GM12878 (cell line): ENCODE measurements at regions not wholly inside any gene's neighbourhood (a gene's known extent, or its start where the extent isn't known, plus 50 kb on each side); places are given as distances from the start of the nearest gene placed in this dataset.

ENCODE experiments used
- ATAC-seq: fragments of 200-7000 bp; cut with Tn5 transposase; 3 replicates; pipeline ENCODE4 v1.9.1; 2020; ENCODE audit warnings: mild to moderate bottlenecking, moderate library complexity
- BruUV-seq: library from RNA; stranded (reverse); fragments of 400-500 nt; replicated peaks from 2 replicates; lab custom pipeline; 2021; lab: Mats Ljungman, UMichigan
- CTCF ChIA-PET: fragments of 300-600 bp; sonication (Branson Sonifier 250); formaldehyde crosslinking; extraction: SDS; loops from one replicate; lab custom pipeline; 2021; ENCODE audit warnings: inconsistent platforms; lab: Yijun Ruan, JAX
- POLR2A ChIA-PET: fragments of 350-600 bp; formaldehyde crosslinking; extraction: SDS; loops from one replicate; lab custom pipeline; 2021; ENCODE audit warnings: inconsistent platforms; lab: Charles Lee
- RAD21 ChIA-PET: fragments of 300-600 bp; sonication (Branson Sonifier 250); formaldehyde crosslinking; loops from one replicate; lab custom pipeline; 2023; ENCODE audit warnings: antibody characterized with exemption; ENCODE audit not compliant: unreplicated experiment; lab: Charles Lee
- SMC1A ChIA-PET: fragments of 300-600 bp; sonication (Branson Sonifier 250); formaldehyde crosslinking; loops from one replicate; lab custom pipeline; 2023; ENCODE audit not compliant: unreplicated experiment, uncharacterized antibody; lab: Charles Lee
- DNase-seq: peaks from one replicate; pipeline ENCODE4 v3.0.0-alpha.2; 2011; ENCODE audit warnings: low read depth, low spot score
- FAIRE-seq: peaks from 3 replicates; lab custom pipeline; 2011; peaks lifted over from hg19 to GRCh38; lab: Jason Lieb, UNC
- H2AFZ ChIP-seq: 2 replicates; pipeline ENCODE4 v1.6.0; 2011; ENCODE audit warnings: low read depth, low read length, control low read depth; ENCODE audit not compliant: control insufficient read depth
- H3K27ac ChIP-seq: 2 replicates; pipeline ENCODE4 v1.5.1; 2011; ENCODE audit warnings: control low read depth; ENCODE audit not compliant: control insufficient read depth, insufficient read depth
- H3K27me3 ChIP-seq, 2 experiments: replicated peaks in 1 of 2; 2 replicates each; pipeline versions ENCODE4 v1.6.0 to v1.6.1; 2011; ENCODE audit warnings: low read length in 1 of 2; ENCODE audit not compliant: control insufficient read depth in 2 of 2, insufficient read depth in 2 of 2
- H3K36me3 ChIP-seq, 2 experiments: 2 replicates each; pipeline ENCODE4 v1.5.1; 2011; ENCODE audit warnings: low read length in 1 of 2; ENCODE audit not compliant: control insufficient read depth in 2 of 2, insufficient read depth in 2 of 2
- H3K4me1 ChIP-seq: 2 replicates; pipeline ENCODE4 v1.6.1; 2011; ENCODE audit warnings: mild to moderate bottlenecking, low read length, moderate library complexity, mixed read lengths; ENCODE audit not compliant: control insufficient read depth, insufficient read depth
- H3K4me2 ChIP-seq: 2 replicates; pipeline ENCODE4 v1.6.0; 2011; ENCODE audit warnings: control low read depth; ENCODE audit not compliant: control insufficient read depth, insufficient read depth
- H3K4me3 ChIP-seq: fragments of 200-600 bp; sonication (generic); 2 replicates; pipeline ENCODE4 v1.5.1; 2016
- H3K79me2 ChIP-seq: 2 replicates; pipeline ENCODE4 v1.6.0; 2011; ENCODE audit warnings: low read length; ENCODE audit not compliant: control insufficient read depth, insufficient read depth
- H3K9ac ChIP-seq: 2 replicates; pipeline ENCODE4 v1.8.0; 2011; ENCODE audit warnings: low read length, control low read depth, mixed read lengths; ENCODE audit not compliant: control insufficient read depth, insufficient read depth
- H3K9me3 ChIP-seq: replicated peaks from 3 replicates; pipeline ENCODE4 v1.5.1; 2011; ENCODE audit warnings: mild to moderate bottlenecking, low read length; ENCODE audit not compliant: control insufficient read depth, insufficient read depth
- H4K20me1 ChIP-seq: 2 replicates; pipeline ENCODE4 v1.6.0; 2011; ENCODE audit not compliant: control insufficient read depth, insufficient read depth
- BACH1 ChIP-seq: fragments of 450-650 bp; IDR thresholded peaks from 2 replicates; pipeline ENCODE4 v1.6.1; 2017; ENCODE audit warnings: mild to moderate bottlenecking, borderline replicate concordance
- BCLAF1 ChIP-seq: fragments of 450-650 bp; IDR thresholded peaks from 2 replicates; pipeline ENCODE4 v1.6.1; 2017; ENCODE audit warnings: antibody characterized with exemption, mild to moderate bottlenecking, moderate library complexity
- BMI1 ChIP-seq: fragments of 450-650 bp; IDR thresholded peaks from 2 replicates; pipeline ENCODE4 v1.6.1; 2016; ENCODE audit warnings: mild to moderate bottlenecking, moderate library complexity, borderline replicate concordance
- CBX3 ChIP-seq: fragments of 200-600 bp; sonication (generic); IDR thresholded peaks from 2 replicates; pipeline ENCODE4 v1.6.1; 2016; ENCODE audit warnings: low read depth, borderline replicate concordance
- EED ChIP-seq: sonication (generic); IDR thresholded peaks from 2 replicates; pipeline ENCODE4 v1.6.1; 2016; ENCODE audit warnings: antibody characterized with exemption, low read depth
- HCFC1 ChIP-seq: fragments of 150-350 bp; IDR thresholded peaks from 2 replicates; pipeline ENCODE4 v1.6.1; 2014; ENCODE audit warnings: low read length
- MTA3 ChIP-seq: IDR thresholded peaks from 2 replicates; pipeline ENCODE4 v1.6.1; 2012; ENCODE audit warnings: low read length, inconsistent platforms, borderline replicate concordance
- NR2C2 ChIP-seq: IDR thresholded peaks from 2 replicates; pipeline ENCODE4 v1.6.1; 2011; ENCODE audit warnings: borderline replicate concordance, low read depth; ENCODE audit not compliant: control insufficient read depth, insufficient read length
- PBX3 ChIP-seq: IDR thresholded peaks from 2 replicates; pipeline ENCODE4 v1.6.1; 2011; ENCODE audit warnings: mild to moderate bottlenecking, low read depth, low read length, moderate library complexity; ENCODE audit not compliant: insufficient replicate concordance
- SIX5 ChIP-seq: IDR thresholded peaks from 2 replicates; pipeline ENCODE4 v1.6.1; 2011; ENCODE audit warnings: mild to moderate bottlenecking, low read depth, low read length, moderate library complexity; ENCODE audit not compliant: severe bottlenecking
- SP1 ChIP-seq: IDR thresholded peaks from one replicate; pipeline ENCODE4 v1.6.1; 2011; ENCODE audit warnings: low read depth, low read length
- STAT3 ChIP-seq: IDR thresholded peaks from 2 replicates; pipeline ENCODE4 v1.6.1; 2011; ENCODE audit warnings: low read depth, low read length, improper control_type of control experiment
- YBX1 ChIP-seq: fragments of 450-650 bp; IDR thresholded peaks from 2 replicates; pipeline ENCODE4 v1.6.1; 2016; ENCODE audit warnings: antibody characterized with exemption
- WGBS: methylation state at CpG from one replicate; pipeline ENCODE4 v1.1.6; 2016; ENCODE audit warnings: low lambda C conversion rate; ENCODE audit not compliant: insufficient replicate concordance, insufficient coverage; ENCODE audit errors: missing lambda C conversion rate; 5-methylcytosine and 5-hydroxymethylcytosine counted together
- in situ Hi-C: fragments of 300-500 bp; cut with MboI; formaldehyde crosslinking; loops from 9 replicates; pipeline ENCODE4 v1.14.3; 2018; ENCODE audit warnings: mixed read lengths
- intact Hi-C: fragments of 100-400 bp; cut with micrococcal nuclease; formaldehyde crosslinking; loops from one replicate; pipeline ENCODE4 v1.14.2; 2022; ENCODE audit not compliant: unreplicated experiment

GRCh38 chr1:4275083-4275482 is 375.0 kb upstream of the C1orf174 start:
- no peaks in the 10 kb centered on the region; the same call in 2 of the 3 replicates for H3K9me3 ChIP-seq
- H3K4me1 ChIP-seq, result no peaks in the 10 kb centered on the region
- ATAC-seq, result no peak
- no peak overlapping the region for H3K9ac ChIP-seq
- DNase-seq, result no peak
- H3K36me3 ChIP-seq, result no peaks in the 10 kb centered on the region
- 11% methylated on average over 9 of the region's 9 CpGs for WGBS
- no peaks in the 10 kb centered on the region for H3K79me2 ChIP-seq
- BruUV-seq, result no TSS peak
- no peak overlapping the region for H3K4me3 ChIP-seq
- ChIA-PET POLR2A (no interaction called here), SMC1A (no interaction called here), RAD21 (no interaction called here), CTCF (no interaction called here)
- H2AFZ ChIP-seq, result no peak overlapping the region
- no peaks in the 10 kb centered on the region for H4K20me1 ChIP-seq
- no peak overlapping the region for H3K27ac ChIP-seq
- intact Hi-C loops, result no loop called here
- in situ Hi-C loops, result no loop called here
- H3K4me2 ChIP-seq, result no peak overlapping the region
- TF ChIP-seq PBX3 (no peak), SP1 (no peak), HCFC1 (no peak), STAT3 (no peak), EED (no peak), YBX1 (no peak), NR2C2 (no peak), BCLAF1 (no peak), CBX3 (no peak), MTA3 (no peak), BACH1 (no peak), BMI1 (no peak), SIX5 (no peak)
- no peaks in the 10 kb centered on the region for H3K27me3 ChIP-seq
- FAIRE-seq, result no peak
